Trophoblast cell (in vitro differentiated cells and primary cell): ENCODE measurements at regions not wholly inside any gene's neighbourhood (a gene's known extent, or its start where the extent isn't known, plus 50 kb on each side); places are given as distances from the start of the nearest gene placed in this dataset.

Experiments used
- DNase-seq, 2 donors: peaks; one replicate each; pipeline ENCODE4 v3.0.0-alpha.2; 2016
- H2AFZ ChIP-seq: 2 replicates; pipeline ENCODE4 v1.6.1; 2013; ENCODE audit warnings: low read length, moderate library complexity, mild to moderate bottlenecking; ENCODE audit not compliant: insufficient read depth, poor library complexity
- H2AK5ac ChIP-seq: 2 replicates; pipeline ENCODE4 v1.6.1; 2013; ENCODE audit warnings: mild to moderate bottlenecking, low read length
- H2BK120ac ChIP-seq: 2 replicates; pipeline ENCODE4 v1.6.1; 2013; ENCODE audit warnings: low read length, mild to moderate bottlenecking, moderate library complexity; ENCODE audit not compliant: insufficient read depth, poor library complexity
- H2BK12ac ChIP-seq: 2 replicates; pipeline ENCODE4 v1.6.1; 2013; ENCODE audit warnings: mild to moderate bottlenecking, low read length, moderate library complexity
- H2BK5ac ChIP-seq: 2 replicates; pipeline ENCODE4 v1.6.1; 2013; ENCODE audit warnings: low read length, low read depth, moderate library complexity, mild to moderate bottlenecking; ENCODE audit not compliant: poor library complexity
- H3K14ac ChIP-seq: 2 replicates; pipeline ENCODE4 v1.6.1; 2013; ENCODE audit warnings: mild to moderate bottlenecking, low read length
- H3K18ac ChIP-seq: 2 replicates; pipeline ENCODE4 v1.6.1; 2013; ENCODE audit warnings: mild to moderate bottlenecking, low read length
- H3K23ac ChIP-seq: 2 replicates; pipeline ENCODE4 v1.6.1; 2013; ENCODE audit warnings: low read length
- H3K27ac ChIP-seq: 2 replicates; pipeline ENCODE4 v1.5.1; 2013; ENCODE audit warnings: low read depth, mild to moderate bottlenecking, inconsistent platforms, low read length, moderate library complexity
- H3K27me3 ChIP-seq: 2 replicates; pipeline ENCODE4 v1.6.1; 2013; ENCODE audit warnings: inconsistent platforms, mild to moderate bottlenecking, low read length, moderate library complexity; ENCODE audit not compliant: insufficient read depth
- H3K36me3 ChIP-seq, 2 experiments: 1 replicate in 1 of 2; 2 replicates in 1 of 2; pipeline ENCODE4 v1.6.1; 2013; ENCODE audit warnings: low read length in 2 of 2, mild to moderate bottlenecking in 2 of 2, moderate library complexity in 1 of 2; ENCODE audit not compliant: insufficient read depth in 2 of 2, control insufficient read depth in 1 of 2
- H3K4ac ChIP-seq: 2 replicates; pipeline ENCODE4 v1.6.1; 2013; ENCODE audit warnings: low read depth, mild to moderate bottlenecking, low read length, moderate library complexity
- H3K4me1 ChIP-seq, 2 experiments: 1 replicate in 1 of 2; 2 replicates in 1 of 2; pipeline ENCODE4 v1.6.1; 2013; ENCODE audit warnings: low read length in 2 of 2, mild to moderate bottlenecking in 2 of 2, moderate library complexity in 1 of 2; ENCODE audit not compliant: insufficient read depth in 2 of 2, control insufficient read depth in 1 of 2
- H3K4me2 ChIP-seq: 2 replicates; pipeline ENCODE4 v1.6.1; 2013; ENCODE audit warnings: inconsistent platforms, mild to moderate bottlenecking, low read length, moderate library complexity
- H3K4me3 ChIP-seq: 2 replicates; pipeline ENCODE4 v1.5.1; 2013; ENCODE audit warnings: mild to moderate bottlenecking, low read depth, low read length, inconsistent platforms
- H3K79me1 ChIP-seq: one replicate; pipeline ENCODE4 v1.6.1; 2013; ENCODE audit warnings: low read length
- H3K79me2 ChIP-seq: 2 replicates; pipeline ENCODE4 v1.6.1; 2013; ENCODE audit warnings: low read length, mild to moderate bottlenecking; ENCODE audit not compliant: control insufficient read depth, insufficient read depth, poor library complexity
- H3K9ac ChIP-seq: 2 replicates; pipeline ENCODE4 v1.6.1; 2013; ENCODE audit warnings: mild to moderate bottlenecking, low read length
- H3K9me3 ChIP-seq: 2 replicates; pipeline ENCODE4 v1.6.1; 2013; ENCODE audit warnings: low read depth, mild to moderate bottlenecking, control low read depth, inconsistent platforms, low read length; ENCODE audit not compliant: insufficient read depth
- H4K12ac ChIP-seq: 2 replicates; pipeline ENCODE4 v1.6.1; 2013; ENCODE audit warnings: low read depth, mild to moderate bottlenecking, low read length, moderate library complexity
- H4K8ac ChIP-seq: 2 replicates; pipeline ENCODE4 v1.6.1; 2013; ENCODE audit warnings: low read depth, mild to moderate bottlenecking, low read length, moderate library complexity
- H4K91ac ChIP-seq: one replicate; pipeline ENCODE4 v1.6.1; 2013; ENCODE audit warnings: low read depth, mild to moderate bottlenecking, low read length, moderate library complexity
- WGBS: extraction: QIAGEN DNeasy Blood & Tissue Kit; methylation state at CpG from one replicate; pipeline ENCODE4 v1.1.7; 2013; ENCODE audit warnings: missing lambda C conversion rate; ENCODE audit not compliant: insufficient read length, insufficient coverage; ENCODE audit errors: extremely low coverage; 5-methylcytosine and 5-hydroxymethylcytosine counted together

DNA sequence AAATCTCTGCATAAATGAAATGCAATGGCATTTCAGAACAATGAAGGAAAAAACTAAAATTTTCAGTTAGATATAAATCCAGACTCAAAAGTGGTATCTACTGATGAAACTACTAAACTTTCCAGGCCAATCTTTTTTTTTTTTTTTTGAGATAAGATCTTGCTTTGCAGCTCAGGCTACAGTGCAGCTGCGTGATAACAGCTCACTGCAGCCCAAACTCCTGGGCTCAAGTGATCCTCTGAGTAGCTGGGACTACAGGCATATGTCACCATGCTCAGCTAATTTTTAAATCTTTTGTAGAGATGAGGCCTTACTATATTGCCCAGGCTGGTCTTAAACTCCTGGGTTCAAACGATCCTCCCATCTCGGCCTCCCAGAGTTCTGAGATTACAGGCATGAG is 1228.2 kb upstream of the ADGRL3 start:
- no peaks in the 10 kb centered on the region for H3K4me1 ChIP-seq
- H3K79me1 ChIP-seq, result no peaks in the 10 kb centered on the region
- no peak overlapping the region for H3K23ac ChIP-seq
- no peak for DNase-seq
- no peak overlapping the region for H3K4me3 ChIP-seq
- no peak overlapping the region for H4K8ac ChIP-seq
- H4K12ac ChIP-seq, result no peak overlapping the region
- WGBS, result no CpG with 5 or more reads among the region's 3 CpGs
- no peak overlapping the region for H2BK12ac ChIP-seq
- H3K4me2 ChIP-seq, result no peak overlapping the region
- no peak overlapping the region for H4K91ac ChIP-seq
- no peak overlapping the region for H2AFZ ChIP-seq
- no peak overlapping the region for H3K18ac ChIP-seq
- H3K9ac ChIP-seq, result no peak overlapping the region
- no peaks in the 10 kb centered on the region for H3K36me3 ChIP-seq
- H3K14ac ChIP-seq, result no peak overlapping the region
- H3K27ac ChIP-seq, result no peak overlapping the region
- no peak overlapping the region for H3K4ac ChIP-seq
- H2BK5ac ChIP-seq, result no peak overlapping the region
- H3K9me3 ChIP-seq, result no peaks in the 10 kb centered on the region
- H2BK120ac ChIP-seq, result no peak overlapping the region
- no peaks in the 10 kb centered on the region for H3K79me2 ChIP-seq
- no peaks in the 10 kb centered on the region for H3K27me3 ChIP-seq
- no peak overlapping the region for H2AK5ac ChIP-seq

DNA sequence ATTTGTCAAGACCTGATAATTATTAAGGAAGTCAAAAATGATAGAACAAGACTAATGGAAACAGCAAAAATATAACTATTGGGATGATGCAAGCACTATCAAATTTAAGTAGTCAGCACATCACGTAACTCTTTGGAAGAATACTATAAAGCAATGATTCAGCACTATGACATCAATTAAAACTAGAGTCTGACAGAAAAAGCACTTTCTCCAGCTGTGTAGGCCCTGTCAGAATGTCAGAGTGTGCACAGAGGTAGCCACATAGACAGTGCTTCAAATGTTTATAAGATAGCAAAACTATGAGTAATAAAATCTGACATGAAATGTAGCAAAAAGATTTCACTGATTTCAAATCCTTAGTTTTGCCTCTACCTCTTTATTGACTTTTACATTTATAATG is 1226.6 kb upstream of the ADGRL3 start:
- H3K79me1 ChIP-seq, result no peaks in the 10 kb centered on the region
- H2BK120ac ChIP-seq, result no peak overlapping the region
- no peak overlapping the region for H3K4me3 ChIP-seq
- DNase-seq, result no peak
- WGBS, result no CpG with 5 or more reads among the region's 1 CpG
- no peak overlapping the region for H4K12ac ChIP-seq
- no peak overlapping the region for H3K9ac ChIP-seq
- no peaks in the 10 kb centered on the region for H3K4me1 ChIP-seq
- no peak overlapping the region for H3K18ac ChIP-seq
- no peak overlapping the region for H2BK5ac ChIP-seq
- H2AK5ac ChIP-seq, result no peak overlapping the region
- H2AFZ ChIP-seq, result no peak overlapping the region
- no peak overlapping the region for H4K91ac ChIP-seq
- H3K23ac ChIP-seq, result no peak overlapping the region
- no peak overlapping the region for H4K8ac ChIP-seq
- H3K4me2 ChIP-seq, result no peak overlapping the region
- H3K14ac ChIP-seq, result no peak overlapping the region
- no peak overlapping the region for H3K4ac ChIP-seq
- no peaks in the 10 kb centered on the region for H3K9me3 ChIP-seq
- no peak overlapping the region for H2BK12ac ChIP-seq
- H3K27me3 ChIP-seq, result no peaks in the 10 kb centered on the region
- no peaks in the 10 kb centered on the region for H3K79me2 ChIP-seq
- no peaks in the 10 kb centered on the region for H3K36me3 ChIP-seq
- H3K27ac ChIP-seq, result no peak overlapping the region

DNA sequence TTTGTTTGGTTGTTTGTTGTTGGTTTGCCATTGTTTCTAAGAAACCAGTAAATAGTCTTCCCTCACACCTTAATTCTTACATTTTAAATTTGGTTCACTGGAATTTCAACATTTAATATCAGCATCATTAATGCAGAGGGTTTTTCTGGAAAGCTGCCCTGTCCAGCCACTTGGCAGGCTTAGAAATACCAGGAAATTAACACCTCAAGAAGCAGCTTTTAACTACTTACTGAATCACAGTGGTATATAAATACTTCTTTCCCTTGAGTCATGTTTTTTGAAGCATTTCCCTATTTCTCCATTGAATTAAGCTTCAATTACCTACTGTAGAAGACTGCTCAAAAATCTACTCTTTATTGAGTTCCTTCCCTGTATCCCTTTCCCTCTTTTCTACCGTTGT is 1221.1 kb upstream of the ADGRL3 start:
- Histone ChIP-seq H3K79me2 (no peaks in the 10 kb centered on the region), H3K9me3 (no peaks in the 10 kb centered on the region), H2AK5ac (no peak overlapping the region), H3K36me3 (no peaks in the 10 kb centered on the region), H3K9ac (no peak overlapping the region), H3K14ac (no peak overlapping the region), H3K4me2 (no peak overlapping the region), H3K4ac (no peak overlapping the region), H3K23ac (no peak overlapping the region), H3K18ac (no peak overlapping the region), H4K12ac (no peak overlapping the region), H3K4me1 (no peaks in the 10 kb centered on the region), H2AFZ (no peak overlapping the region), H2BK5ac (no peak overlapping the region), H3K27me3 (no peaks in the 10 kb centered on the region), H3K4me3 (no peak overlapping the region), H3K79me1 (no peaks in the 10 kb centered on the region), H4K91ac (no peak overlapping the region), H2BK120ac (no peak overlapping the region), H3K27ac (no peak overlapping the region), H2BK12ac (no peak overlapping the region), H4K8ac (no peak overlapping the region)
- WGBS, result no CpG with 5 or more reads among the region's 1 CpG
- DNase-seq, result no peak

DNA sequence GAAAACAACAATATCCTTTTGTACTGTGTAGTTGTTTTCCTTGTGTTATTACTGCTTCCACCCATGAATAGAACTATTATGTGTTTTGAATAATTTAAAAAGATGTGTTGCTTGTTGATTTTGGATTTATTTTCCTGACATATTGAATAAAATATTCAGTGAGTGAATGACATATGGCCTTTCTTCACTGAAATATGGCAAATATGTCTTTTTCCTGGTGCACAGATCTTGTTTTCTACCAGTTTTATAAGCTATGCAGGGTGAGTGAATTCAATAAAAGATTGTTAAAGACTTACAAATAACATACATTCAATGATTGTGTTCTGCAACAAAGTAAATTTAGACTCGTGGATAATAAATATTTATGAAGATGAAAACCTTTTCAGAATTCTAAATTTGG is 1216.3 kb upstream of the ADGRL3 start:
- Histone ChIP-seq H4K8ac (no peak overlapping the region), H4K91ac (no peak overlapping the region), H3K4me2 (no peak overlapping the region), H3K18ac (no peak overlapping the region), H3K23ac (no peak overlapping the region), H2BK5ac (no peak overlapping the region), H3K79me1 (no peaks in the 10 kb centered on the region), H3K27me3 (no peaks in the 10 kb centered on the region), H3K4me3 (no peak overlapping the region), H2AK5ac (no peak overlapping the region), H3K9ac (no peak overlapping the region), H3K79me2 (no peaks in the 10 kb centered on the region), H3K14ac (no peak overlapping the region), H2BK12ac (no peak overlapping the region), H3K4ac (no peak overlapping the region), H3K36me3 (no peaks in the 10 kb centered on the region), H3K9me3 (no peaks in the 10 kb centered on the region), H2AFZ (no peak overlapping the region), H3K4me1 (no peaks in the 10 kb centered on the region), H2BK120ac (no peak overlapping the region), H4K12ac (no peak overlapping the region), H3K27ac (no peak overlapping the region)
- WGBS, result no CpG with 5 or more reads among the region's 1 CpG
- no peak for DNase-seq
